HG03520 (cell line): ENCODE measurements at regions not wholly inside any gene's neighbourhood (a gene's known extent, or its start where the extent isn't known, plus 50 kb on each side); places are given as distances from the start of the nearest gene placed in this dataset.
A peak's percentile ranks its signal among the peaks of the same experiment; 100 is the strongest.
"Not testable (repeated sequence)": the region's sequence is repeated elsewhere in the genome, so short reads cannot be mapped to it uniquely, and the experiment has no call there.

ENCODE experiments used
- ATAC-seq: cut with Tn5 transposase; IDR thresholded peaks from one replicate; pipeline ENCODE4 v1.9.1; 2021; ENCODE audit warnings: mild to moderate bottlenecking, moderate library complexity; ENCODE audit not compliant: unreplicated experiment

DNA sequence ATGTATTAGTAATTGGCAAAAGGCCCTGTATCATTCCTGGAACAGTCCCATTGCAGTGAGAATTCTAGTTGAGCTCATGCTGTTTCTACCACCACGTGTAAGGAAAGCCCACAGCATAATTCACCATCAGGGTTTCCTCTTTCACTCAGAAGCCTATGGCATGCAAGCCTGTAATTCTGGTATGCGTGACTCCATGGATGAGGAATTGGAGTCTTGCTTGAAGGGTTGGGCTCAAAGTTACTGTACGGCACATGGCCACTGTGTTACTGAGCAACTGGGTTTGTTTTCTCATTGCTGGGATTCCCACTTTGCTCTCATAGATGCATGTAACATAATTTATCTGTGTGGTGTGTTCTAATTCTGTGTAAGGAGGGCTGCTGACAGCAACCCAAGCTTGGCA is 132.3 kb upstream of the NR3C2 start:
- no peak for ATAC-seq

DNA sequence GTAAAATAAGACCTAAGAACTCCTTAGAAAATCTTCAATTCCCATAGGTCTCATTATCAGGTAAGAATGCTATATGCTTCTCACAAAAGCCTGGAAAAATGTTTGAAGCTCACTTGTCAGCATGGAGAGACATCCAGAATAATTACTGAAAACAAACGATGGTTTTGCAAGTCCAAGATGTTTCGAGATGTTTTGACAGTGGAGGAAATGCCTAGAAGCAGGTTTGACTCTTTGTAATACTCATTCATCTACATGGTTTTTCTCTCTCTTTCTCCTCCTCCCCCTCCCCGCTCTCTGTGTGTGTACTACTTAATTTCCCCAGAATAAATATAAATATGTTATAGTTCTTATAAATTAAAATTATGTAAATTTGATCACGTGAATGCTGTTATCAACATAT is 131.9 kb upstream of the NR3C2 start:
- ATAC-seq = no peak

DNA sequence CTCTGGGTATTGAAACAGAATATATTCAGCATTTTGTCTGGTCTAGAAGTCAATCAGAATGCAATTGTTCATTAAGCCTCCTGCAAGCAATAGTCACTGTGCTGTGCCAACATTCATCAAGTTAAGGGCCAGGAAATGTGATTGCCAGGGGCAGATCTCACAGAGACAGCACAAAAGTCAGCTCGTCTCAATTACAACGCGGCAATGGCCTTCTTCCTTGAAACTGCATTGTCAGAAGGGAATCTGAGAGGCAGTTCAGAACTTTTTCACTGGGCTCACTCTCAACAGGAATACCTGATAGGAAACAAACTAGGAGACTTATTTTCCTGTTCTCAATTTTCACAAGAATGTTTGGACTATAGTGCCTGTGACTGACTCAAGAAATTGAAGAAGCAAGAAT is 131.1 kb upstream of the NR3C2 start:
- no peak for ATAC-seq

DNA sequence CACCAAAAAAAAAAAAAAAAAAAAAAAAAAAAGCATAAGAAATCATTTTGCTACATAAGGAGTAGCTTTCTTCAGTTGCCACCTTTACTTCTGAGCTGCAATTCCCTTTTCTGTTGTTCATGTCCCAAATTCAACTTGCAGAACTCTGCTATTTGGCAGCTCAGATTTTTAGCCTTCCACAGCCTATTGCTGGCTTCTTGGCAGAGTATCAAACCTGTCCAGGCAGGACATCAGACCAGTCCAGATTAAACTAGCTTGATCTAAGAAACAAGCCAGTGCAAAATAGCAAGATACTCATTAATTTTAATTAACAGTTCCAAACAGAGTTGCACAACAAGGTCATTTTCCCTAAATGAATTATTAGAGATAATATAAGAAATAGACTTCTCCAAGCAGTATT is 123.6 kb upstream of the NR3C2 start:
- ATAC-seq = no peak

DNA sequence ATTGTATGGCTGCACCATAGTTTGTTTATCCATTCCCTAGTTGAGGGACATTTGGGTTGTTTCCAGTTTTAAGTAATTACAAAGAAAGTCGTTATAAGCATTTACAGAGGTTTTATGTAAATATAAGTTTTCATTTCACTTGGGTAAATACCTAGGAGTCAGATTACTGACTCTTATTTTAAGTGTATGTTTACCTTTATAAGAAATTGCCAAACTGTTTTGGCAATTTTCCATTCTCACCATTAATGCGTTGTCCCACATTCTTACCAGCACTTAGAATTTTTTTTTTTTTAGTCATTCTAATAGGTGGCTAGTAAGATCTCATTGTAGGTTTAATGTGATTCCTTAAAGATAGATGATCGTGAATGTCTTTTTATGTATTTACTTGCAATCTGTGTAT is 121.5 kb upstream of the NR3C2 start:
- ATAC-seq = no peak

DNA sequence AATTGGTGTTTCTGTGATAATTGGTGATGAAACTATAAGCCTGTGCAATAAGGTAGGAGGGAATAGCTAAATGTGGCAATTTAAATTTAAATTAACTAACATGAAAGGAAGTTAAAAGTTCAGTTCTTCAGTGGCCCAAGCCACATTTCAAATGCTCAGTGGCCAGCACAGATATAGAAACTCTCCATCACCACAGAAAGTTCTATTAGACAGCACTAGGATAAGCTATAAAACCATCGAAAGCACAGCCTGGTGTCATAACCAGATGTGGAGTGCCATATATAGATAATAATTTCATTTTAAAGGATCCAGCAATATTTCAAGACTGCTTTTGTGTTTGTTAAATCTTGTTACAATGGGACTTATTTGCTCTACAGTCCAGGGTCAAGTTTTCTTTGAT is 119.3 kb upstream of the NR3C2 start:
- ATAC-seq = no peak

DNA sequence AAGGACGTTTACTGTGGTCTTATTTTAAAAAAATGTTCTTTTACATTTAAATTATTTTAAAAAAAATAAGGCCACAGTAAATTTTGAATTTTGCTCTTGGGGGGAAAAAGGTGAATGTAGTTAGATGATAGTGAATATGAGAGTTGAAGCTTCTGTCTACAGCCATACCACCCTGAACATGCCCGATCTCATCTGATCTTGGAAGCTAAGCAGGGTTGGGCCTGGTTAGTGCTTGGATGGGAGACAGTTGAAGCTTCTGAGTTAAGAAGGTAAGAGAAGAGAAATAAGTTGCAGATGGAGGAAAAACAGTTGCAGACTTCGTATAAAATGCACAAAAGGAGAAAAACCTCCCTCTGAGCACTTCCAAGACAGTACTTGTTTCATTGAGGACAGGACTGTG is 115.6 kb upstream of the NR3C2 start:
- ATAC-seq = no peak

DNA sequence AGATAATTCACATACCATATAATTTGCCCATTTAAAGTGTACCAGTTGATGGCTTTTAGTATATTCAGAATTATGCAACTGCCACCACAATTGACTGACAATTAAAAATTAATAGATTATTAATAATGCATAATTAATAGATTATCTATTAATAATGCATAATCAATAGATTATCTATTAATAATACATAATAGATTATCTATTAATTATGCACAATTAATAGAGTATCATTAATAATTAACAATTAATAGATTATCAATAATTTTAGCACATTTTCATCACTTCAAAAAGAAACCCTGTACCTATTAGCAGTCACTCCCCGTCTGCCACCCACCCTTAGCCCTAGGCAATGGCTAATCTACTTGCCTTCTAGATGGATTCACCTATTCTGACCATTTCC is 108.6 kb upstream of the NR3C2 start:
- no peak for ATAC-seq

DNA sequence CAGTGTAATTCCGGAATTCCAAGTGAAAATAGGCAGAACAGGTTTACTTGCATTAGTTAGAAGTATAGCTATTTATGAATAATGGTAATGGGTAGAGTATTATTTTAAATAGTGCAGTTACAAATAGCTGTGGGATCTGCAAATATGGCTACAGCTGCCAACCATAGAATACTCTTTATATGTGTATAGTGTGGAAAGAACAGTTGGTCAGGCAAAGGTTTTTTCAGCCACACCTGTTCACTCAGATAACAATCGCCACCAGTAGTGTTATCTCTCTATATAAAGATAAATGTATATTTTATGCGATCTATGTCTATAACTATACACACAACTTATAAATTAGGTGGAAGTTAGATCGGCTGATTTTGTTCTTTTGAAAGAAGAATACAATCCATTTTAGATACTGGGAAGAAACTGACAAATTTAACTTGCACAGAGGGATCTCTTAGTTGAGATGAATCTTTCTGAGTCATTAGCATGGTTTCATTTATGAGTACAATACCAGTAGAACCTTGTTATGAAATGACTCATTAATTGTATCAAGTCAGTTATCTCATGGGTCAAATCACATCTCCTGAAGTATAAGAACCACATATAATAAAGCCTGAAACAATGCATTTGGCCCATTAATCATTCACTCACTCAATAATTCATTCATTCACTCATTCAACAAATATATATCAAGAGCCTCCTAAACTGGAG is 100.9 kb upstream of the NR3C2 start:
- peak; percentile 67 for ATAC-seq

DNA sequence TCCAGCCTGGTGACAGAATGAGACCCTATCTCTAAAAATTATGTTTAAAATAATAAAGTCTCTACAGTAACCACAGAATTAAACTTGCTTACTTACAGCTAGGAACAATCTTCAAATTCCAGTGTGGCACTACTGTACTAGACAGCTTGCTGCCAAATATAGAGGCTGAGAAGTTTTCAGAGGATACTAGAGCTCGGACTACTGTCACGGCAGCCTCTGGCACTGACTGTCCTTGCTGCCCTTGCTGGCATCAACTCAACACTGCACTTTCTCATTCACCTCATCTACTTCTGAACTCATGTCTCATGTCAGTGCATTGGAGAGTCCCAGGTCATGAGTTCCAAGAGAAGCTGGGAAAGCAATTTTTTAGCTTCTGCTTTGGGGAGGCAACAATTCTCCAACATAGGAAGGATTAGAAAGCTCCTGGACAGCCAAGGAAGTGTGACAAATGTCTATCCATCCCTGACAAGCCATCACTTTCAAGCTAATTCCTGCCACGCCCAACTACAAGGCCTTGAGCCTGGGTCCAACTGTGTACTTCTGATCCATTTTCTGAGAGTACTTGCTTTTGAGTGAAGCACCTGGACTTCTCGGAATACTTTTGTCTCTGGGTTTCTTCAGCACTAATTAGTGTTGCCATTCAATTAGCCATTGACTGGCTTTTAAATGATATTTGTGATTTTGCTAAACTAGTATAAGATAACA is 98.6 kb upstream of the NR3C2 start:
- ATAC-seq = no peak

DNA sequence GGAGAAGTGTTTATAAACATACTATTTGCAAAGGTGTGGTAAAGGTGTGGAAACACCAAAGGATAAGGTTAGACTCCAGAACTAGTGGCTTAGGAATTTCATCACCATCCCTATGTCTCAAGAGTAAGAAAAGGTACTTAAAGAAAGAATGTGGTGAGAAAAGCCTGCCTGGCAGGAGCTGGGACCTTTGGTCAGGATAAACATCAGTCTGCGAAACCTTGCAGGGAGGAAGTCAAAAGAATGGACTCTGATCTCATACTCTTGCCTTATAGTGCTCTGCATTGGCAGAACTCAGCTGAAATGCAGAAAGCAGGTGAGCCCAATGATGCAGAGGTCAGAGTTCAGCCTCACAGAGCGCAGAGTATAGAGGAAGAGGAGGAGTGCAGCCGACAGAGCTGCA is 97.2 kb upstream of the NR3C2 start:
- no peak for ATAC-seq

DNA sequence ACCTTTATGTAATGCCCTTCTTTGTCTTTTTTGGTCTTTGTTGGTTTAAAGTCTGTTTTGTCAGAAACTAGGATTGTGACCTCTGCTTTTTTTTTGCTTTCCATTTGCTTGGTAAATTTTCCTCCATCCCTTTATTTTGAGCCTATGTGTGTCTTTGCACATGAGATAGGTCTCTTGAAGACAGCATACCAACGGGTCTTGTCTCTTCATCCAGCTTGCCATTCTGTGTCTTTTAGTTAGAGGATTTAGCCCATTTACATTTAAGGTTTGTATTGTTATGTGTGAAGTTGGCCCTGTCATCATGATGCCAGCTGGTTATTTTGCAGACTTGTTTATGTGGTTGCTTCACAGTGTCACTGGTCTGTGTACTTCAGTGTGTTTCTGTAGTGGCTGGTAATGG is 91.6 kb upstream of the NR3C2 start:
- ATAC-seq = not testable (repeated sequence)

DNA sequence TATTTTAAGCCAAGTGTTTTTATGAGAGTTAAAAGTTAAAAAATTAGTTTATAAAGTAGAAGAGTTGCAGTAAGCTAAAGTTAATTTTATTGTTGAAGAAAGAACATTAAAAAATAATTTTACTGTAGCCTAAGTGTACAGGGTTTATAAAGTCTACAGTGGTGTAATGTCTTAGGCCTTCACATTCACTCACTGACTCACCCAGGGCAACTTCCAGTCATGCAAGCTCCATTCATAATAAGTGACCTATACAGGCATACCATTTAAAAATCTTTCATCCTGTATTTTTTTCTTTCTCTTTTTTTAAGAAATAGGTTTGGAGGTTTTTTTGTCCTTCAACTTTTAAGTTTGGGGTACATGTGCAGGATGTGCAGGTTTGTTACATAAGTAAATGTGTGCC is 87.9 kb upstream of the NR3C2 start:
- ATAC-seq = no peak

DNA sequence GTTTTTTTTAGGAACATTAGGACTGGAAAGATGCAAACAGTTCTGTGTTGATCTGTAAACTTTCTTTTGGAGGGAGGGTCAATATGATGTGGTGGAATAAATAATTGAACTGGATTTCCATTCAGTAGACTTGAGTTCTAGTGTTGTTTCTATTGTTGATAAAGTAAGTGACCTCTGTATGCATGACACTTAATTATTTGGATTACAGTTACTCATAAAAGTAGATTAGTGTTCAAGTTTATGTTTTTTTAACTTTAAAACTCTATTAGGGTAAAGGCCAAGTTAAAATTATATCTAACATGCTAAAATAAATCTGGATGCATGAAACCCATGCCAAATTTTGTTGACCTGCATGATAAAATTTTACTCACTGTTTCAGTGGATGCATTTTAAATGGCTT is 85.4 kb upstream of the NR3C2 start:
- ATAC-seq = no peak

DNA sequence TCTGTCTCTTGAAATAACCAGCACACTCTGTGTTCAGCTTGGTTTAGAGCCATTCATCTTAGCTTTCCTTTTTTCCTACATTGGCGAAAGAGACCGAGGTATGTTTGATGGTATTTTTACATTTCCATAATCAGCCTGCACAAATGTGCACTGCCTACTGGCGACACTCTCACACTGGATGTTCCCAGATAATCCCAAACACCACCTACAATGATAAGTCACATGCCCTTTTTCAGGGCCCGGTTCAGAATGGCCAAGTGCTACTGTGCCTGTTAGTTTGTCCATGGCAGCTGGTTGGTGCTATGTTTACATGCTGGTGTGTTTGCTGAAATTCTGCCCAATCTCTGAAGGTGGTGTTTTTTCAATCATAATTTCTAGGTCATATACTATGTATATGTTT is 80.8 kb upstream of the NR3C2 start:
- ATAC-seq = no peak

DNA sequence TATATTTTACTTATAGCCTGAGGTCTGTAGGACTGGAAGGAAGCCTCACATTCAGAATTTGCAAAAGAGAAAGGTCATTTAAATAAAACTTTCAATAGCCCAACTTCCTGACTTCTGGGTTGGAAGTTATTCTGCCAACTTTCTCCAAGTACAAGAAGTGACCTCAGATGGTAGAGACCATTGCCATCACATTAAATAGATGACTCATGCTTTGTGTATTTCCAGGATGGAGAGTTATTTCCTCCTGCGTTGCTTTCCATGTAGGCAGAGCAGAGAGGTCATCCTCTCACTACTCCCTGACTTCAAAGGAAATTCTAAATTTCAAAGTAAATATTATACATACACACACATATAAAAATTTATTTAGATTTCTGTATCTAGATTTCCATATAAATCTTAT is 73.0 kb upstream of the NR3C2 start:
- ATAC-seq = no peak

DNA sequence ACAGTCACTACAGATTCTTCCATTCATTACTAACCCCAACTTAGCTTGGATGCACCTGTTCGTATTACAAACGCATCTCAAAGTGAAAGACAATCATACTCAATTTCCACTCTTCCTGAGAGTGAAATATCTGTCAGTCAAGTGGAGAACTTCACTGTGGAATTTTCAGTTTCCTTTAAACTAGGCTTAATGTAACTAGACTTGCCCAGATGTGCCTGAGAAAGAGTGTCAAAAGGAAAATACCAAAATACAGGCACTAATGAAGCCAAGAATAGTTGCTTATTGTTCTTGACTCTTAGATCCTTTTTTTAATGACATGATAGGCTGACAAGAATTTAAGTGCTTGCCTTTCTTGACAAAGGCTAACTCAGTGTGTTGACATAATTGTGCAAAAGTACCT is 72.4 kb upstream of the NR3C2 start:
- no peak for ATAC-seq

DNA sequence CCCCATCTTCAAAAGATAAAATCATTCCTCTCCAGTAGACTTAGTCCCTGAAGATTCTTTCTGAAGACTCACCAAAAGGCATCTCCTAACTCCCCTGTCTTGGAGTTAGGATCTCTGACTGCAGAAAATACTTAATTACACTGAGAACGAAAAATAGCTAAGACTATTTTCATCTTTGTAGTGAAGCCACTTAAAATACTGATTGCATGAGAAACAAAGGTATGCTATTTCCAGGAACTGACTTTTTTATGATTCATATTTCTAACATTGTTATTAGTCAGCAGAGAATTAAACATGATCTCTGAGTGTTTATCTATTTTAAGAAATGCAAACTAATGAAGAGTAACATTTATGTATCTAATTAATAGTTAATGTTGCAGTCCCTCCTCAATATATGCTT is 71.8 kb upstream of the NR3C2 start:
- ATAC-seq = no peak

DNA sequence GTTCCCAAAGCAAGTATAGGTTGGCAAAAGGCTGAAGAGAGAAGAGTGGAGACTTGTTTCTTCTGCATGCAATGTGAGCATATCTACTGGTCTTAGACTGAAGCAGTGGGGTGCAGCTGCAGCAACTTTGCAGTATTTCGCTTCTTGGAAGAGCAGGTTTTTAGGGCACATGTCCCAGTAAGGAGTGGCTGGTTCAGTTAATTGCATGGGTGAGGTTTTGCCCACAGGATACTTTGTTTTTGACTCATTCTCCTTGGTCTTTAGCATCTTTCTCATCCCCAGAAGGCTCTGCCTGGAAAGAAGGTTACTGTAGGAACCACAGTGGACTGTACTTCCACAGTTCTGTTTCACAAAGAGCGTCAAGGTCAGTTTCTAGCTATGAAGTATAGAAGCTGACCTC is 68.0 kb upstream of the NR3C2 start:
- ATAC-seq = no peak

DNA sequence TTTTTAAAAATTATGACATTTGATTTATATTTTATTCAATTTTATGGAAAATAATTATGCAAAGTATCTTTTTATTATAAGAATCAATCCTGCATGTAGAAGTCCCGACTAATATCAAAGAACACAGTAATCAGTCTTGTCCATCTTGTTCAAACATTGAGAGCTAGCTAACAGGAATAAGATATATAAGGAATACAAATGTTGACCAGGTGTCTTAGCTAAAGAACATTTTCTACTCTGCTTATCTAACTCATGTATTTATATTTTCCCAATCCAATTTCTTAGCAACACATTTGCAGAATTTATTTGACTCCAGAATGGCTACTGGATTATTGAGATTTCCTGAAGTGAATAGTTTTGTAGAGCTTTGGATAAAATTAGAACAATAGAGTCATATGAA is 61.5 kb upstream of the NR3C2 start:
- ATAC-seq = no peak

DNA sequence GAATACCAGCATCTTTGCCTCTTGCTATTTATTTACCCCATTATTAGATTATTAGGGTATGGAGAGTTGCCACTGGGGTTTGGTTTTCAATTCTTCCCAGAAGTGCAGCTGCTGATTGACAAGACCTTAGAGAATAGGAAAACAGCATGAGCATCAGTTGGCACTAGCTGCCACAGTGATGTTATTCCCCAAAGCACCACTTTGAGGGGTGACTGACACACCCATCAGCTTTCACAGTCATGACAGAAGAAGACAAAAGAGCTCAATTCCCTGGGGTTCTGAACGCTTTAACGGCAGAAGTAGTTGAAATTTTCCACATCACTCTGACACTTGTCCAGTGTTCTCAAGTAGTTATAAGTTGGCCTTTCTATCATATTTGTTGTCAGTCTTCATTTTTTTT is 55.0 kb upstream of the NR3C2 start:
- no peak for ATAC-seq

DNA sequence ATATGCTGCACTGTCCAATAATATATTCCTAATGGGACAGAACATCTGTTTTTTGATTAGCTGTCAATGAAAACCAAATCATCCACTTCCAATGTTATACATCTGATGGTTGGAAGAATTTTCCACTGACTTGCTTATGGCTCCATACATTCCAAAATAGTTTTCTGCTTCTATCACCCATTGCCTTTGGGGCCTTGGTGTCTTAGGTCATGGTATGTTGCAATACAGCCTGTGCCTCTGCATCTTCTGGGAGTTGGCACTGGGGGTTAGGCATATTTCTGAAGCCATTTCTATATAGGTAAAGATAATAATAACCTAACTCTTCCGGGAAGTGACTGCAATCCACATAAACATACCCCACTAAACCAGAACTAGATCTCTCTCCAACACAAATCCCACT is 53.2 kb upstream of the NR3C2 start:
- ATAC-seq = no peak
